Endodermal cell (in vitro differentiated cells): ENCODE measurements at regions not wholly inside any gene's neighbourhood (a gene's known extent, or its start where the extent isn't known, plus 50 kb on each side); places are given as distances from the start of the nearest gene placed in this dataset.

ENCODE experiments used
- DNase-seq: peaks from one replicate; pipeline ENCODE4 v3.0.0-alpha.2; 2017
- H3K27ac ChIP-seq: 2 replicates; pipeline ENCODE4 v1.5.1; 2013; ENCODE audit warnings: mild to moderate bottlenecking, low read depth, low read length, moderate library complexity
- H3K27me3 ChIP-seq: 2 replicates; pipeline ENCODE4 v1.6.1; 2013; ENCODE audit warnings: mild to moderate bottlenecking, low read length, moderate library complexity; ENCODE audit not compliant: insufficient read depth, control insufficient read depth, poor library complexity, severe bottlenecking
- H3K36me3 ChIP-seq: 2 replicates; pipeline ENCODE4 v1.7.0; 2013; ENCODE audit warnings: mild to moderate bottlenecking, low read length, moderate library complexity; ENCODE audit not compliant: control insufficient read depth, insufficient read depth
- H3K4me1 ChIP-seq: one replicate; pipeline ENCODE4 v1.7.0; 2013; ENCODE audit warnings: low read length; ENCODE audit not compliant: control insufficient read depth, insufficient read depth
- H3K4me3 ChIP-seq: 2 replicates; pipeline ENCODE4 v1.5.1; 2013; ENCODE audit warnings: mild to moderate bottlenecking, low read length, moderate library complexity
- H3K9ac ChIP-seq: 2 replicates; pipeline ENCODE4 v1.6.1; 2013; ENCODE audit warnings: mild to moderate bottlenecking, low read length, moderate library complexity; ENCODE audit not compliant: poor library complexity, severe bottlenecking; ENCODE audit errors: extremely low read depth
- H3K9me3 ChIP-seq: 2 replicates; pipeline ENCODE4 v1.6.1; 2013; ENCODE audit warnings: mild to moderate bottlenecking, low read length, moderate library complexity; ENCODE audit not compliant: control insufficient read depth
- H3K27ac Mint-ChIP-seq: 2 replicates; pipeline ENCODE4 v1.8.0; 2020; ENCODE audit warnings: mixed read lengths
- H3K27me3 Mint-ChIP-seq: 2 replicates; pipeline ENCODE4 v1.8.0; 2021; ENCODE audit warnings: mild to moderate bottlenecking, mixed read lengths; ENCODE audit not compliant: insufficient read depth
- H3K36me3 Mint-ChIP-seq: 2 replicates; pipeline ENCODE4 v1.8.0; 2020; ENCODE audit warnings: low read depth, mixed read lengths
- H3K4me1 Mint-ChIP-seq: 2 replicates; pipeline ENCODE4 v1.8.0; 2020; ENCODE audit warnings: mixed read lengths
- H3K4me3 Mint-ChIP-seq: 2 replicates; pipeline ENCODE4 v1.8.0; 2020; ENCODE audit warnings: mild to moderate bottlenecking, moderate library complexity, mixed read lengths
- H3K9me3 Mint-ChIP-seq: 2 replicates; pipeline ENCODE4 v1.8.0; 2020; ENCODE audit warnings: mild to moderate bottlenecking, mixed read lengths
- CTCF ChIP-seq: fragments of 200-600 bp; sonication (generic); conservative IDR thresholded peaks from 2 replicates; pipeline ENCODE4 v1.5.0; 2021; ENCODE audit warnings: antibody characterized with exemption, mild to moderate bottlenecking
- WGBS, 2 experiments: methylation state at CpG; one replicate each; pipeline versions ENCODE4 v1.1.5 to v1.1.7; 2013; ENCODE audit warnings: missing lambda C conversion rate in 2 of 2, mixed read lengths in 1 of 2; ENCODE audit not compliant: insufficient coverage in 1 of 2, insufficient read length in 1 of 2; 5-methylcytosine and 5-hydroxymethylcytosine counted together

- WGBS, 2 experiments = 88% methylated on average over 4 to 6 of the region's 6 CpGs
- peaks cover 13% of the 10 kb centered on the region for H3K9me3 ChIP-seq
- no peak overlapping the region for H3K27ac Mint-ChIP-seq
- TF ChIP-seq CTCF = no peak
- DNase-seq = no peak
- H3K9me3 Mint-ChIP-seq = peaks cover 15% of the 10 kb centered on the region
- H3K4me3 ChIP-seq = no peak overlapping the region
- no peaks in the 10 kb centered on the region for H3K36me3 Mint-ChIP-seq
- peaks cover 3% of the 10 kb centered on the region for H3K4me1 ChIP-seq
- no peak overlapping the region for H3K9ac ChIP-seq
- H3K36me3 ChIP-seq = no peaks in the 10 kb centered on the region
- H3K4me1 Mint-ChIP-seq = no peaks in the 10 kb centered on the region
- H3K4me3 Mint-ChIP-seq = no peak overlapping the region
- H3K27me3 ChIP-seq = no peaks in the 10 kb centered on the region
- H3K27me3 Mint-ChIP-seq = no peaks in the 10 kb centered on the region
- no peak overlapping the region for H3K27ac ChIP-seq
Observed at GRCh38 chr2:42864222-42864621, 71.8 kb upstream of the HAAO start.

- Mint-ChIP-seq H3K27me3 (no peaks in the 10 kb centered on the region), H3K36me3 (no peaks in the 10 kb centered on the region), H3K9me3 (peaks cover 10% of the 10 kb centered on the region), H3K4me3 (no peak overlapping the region), H3K27ac (no peak overlapping the region), H3K4me1 (peaks cover 3% of the 10 kb centered on the region)
- Histone ChIP-seq H3K27me3 (no peaks in the 10 kb centered on the region), H3K4me1 (peaks cover 3% of the 10 kb centered on the region), H3K36me3 (no peaks in the 10 kb centered on the region), H3K27ac (no peak overlapping the region), H3K9ac (no peak overlapping the region), H3K9me3 (peaks cover 8% of the 10 kb centered on the region), H3K4me3 (no peak overlapping the region)
- DNase-seq = no peak
- 90 to 93% methylated on average over 4 to 10 of the region's 10 CpGs for WGBS, 2 experiments
- no peak for TF ChIP-seq CTCF
Observed at GRCh38 chr2:42863751-42864150, 71.4 kb upstream of the HAAO start.

GRCh38 chr2:42863320-42863719 lies 70.9 kb upstream of the HAAO start:
- Mint-ChIP-seq H3K27ac (no peak overlapping the region), H3K36me3 (no peaks in the 10 kb centered on the region), H3K4me1 (peaks cover 5% of the 10 kb centered on the region), H3K9me3 (peaks cover 7% of the 10 kb centered on the region), H3K27me3 (no peaks in the 10 kb centered on the region), H3K4me3 (no peak overlapping the region)
- no peak for DNase-seq
- Histone ChIP-seq H3K27ac (no peak overlapping the region), H3K27me3 (no peaks in the 10 kb centered on the region), H3K9ac (no peak overlapping the region), H3K4me1 (peaks cover 3% of the 10 kb centered on the region), H3K4me3 (no peak overlapping the region), H3K9me3 (peaks cover 4% of the 10 kb centered on the region), H3K36me3 (no peaks in the 10 kb centered on the region)
- no peak for TF ChIP-seq CTCF
- 94 to 98% methylated on average over 10 of the region's 10 CpGs for WGBS, 2 experiments
